OCI-LY7 (cell line): ENCODE measurements at regions not wholly inside any gene's neighbourhood (a gene's known extent, or its start where the extent isn't known, plus 50 kb on each side); places are given as distances from the start of the nearest gene placed in this dataset.

Source experiments
- CTCF ChIP-seq: fragments of 200-600 bp; sonication (generic); conservative IDR thresholded peaks from 2 replicates; pipeline ENCODE4 v1.5.1; 2014; ENCODE audit warnings: mild to moderate bottlenecking, antibody characterized with exemption, low read length, moderate library complexity, mixed read lengths
- EZH2phosphoT487 ChIP-seq: fragments of 200-600 bp; sonication (generic); IDR thresholded peaks from 2 replicates; pipeline ENCODE4 v1.6.1; 2018; ENCODE audit warnings: low read depth, borderline replicate concordance, mild to moderate bottlenecking, mixed run types, antibody characterized with exemption, low read length, moderate library complexity, mixed read lengths

GRCh38 chr5:68134669-68135313 lies 80.8 kb upstream of the PIK3R1 start:
- TF ChIP-seq CTCF (no peak), EZH2phosphoT487 (no peak)
